CD4-positive, alpha-beta T cell treated with Interleukin-17A for 4 hours (primary cell): ENCODE measurements at regions not wholly inside any gene's neighbourhood (a gene's known extent, or its start where the extent isn't known, plus 50 kb on each side); places are given as distances from the start of the nearest gene placed in this dataset.
A peak's percentile ranks its signal among the peaks of the same experiment; 100 is the strongest.
"Not testable (repeated sequence)": the region's sequence is repeated elsewhere in the genome, so short reads cannot be mapped to it uniquely, and the experiment has no call there.

Experiments used
- DNase-seq: peaks from one replicate; pipeline ENCODE4 v3.0.0-alpha.2; 2020; ENCODE audit warnings: mixed read lengths

GRCh38 chr12:27133022-27133590 lies 50.7 kb upstream of the C12orf71 start:
- no peak for DNase-seq

DNA sequence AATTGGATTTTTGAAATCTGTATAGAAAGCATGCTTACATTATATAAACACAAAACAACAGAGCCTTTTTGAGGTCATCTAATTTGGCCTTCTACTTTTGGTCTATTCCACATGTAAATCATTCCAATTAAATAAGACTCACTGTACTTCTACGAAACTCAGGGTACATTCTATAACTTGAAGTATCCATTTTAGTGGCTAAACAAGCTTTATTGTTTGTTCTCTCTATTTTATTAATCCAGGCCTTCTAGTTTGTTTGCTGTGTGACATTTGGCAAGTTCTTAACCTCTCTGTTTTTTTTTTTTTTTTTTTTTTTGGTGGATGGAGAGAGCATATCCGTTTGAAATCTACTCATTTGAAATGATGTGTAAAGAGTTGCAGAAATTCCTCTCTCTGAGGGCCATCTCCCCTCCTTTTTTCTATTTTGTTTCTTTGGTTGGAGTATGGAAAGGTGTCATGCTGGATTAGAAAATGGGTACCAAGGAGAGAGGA lies 58.1 kb upstream of the C12orf71 start:
- no peak for DNase-seq

- peak; percentile 57 for DNase-seq
These were observed 59.8 kb upstream of the C12orf71 start for GRCh38 chr12:27142101-27142721.

DNA sequence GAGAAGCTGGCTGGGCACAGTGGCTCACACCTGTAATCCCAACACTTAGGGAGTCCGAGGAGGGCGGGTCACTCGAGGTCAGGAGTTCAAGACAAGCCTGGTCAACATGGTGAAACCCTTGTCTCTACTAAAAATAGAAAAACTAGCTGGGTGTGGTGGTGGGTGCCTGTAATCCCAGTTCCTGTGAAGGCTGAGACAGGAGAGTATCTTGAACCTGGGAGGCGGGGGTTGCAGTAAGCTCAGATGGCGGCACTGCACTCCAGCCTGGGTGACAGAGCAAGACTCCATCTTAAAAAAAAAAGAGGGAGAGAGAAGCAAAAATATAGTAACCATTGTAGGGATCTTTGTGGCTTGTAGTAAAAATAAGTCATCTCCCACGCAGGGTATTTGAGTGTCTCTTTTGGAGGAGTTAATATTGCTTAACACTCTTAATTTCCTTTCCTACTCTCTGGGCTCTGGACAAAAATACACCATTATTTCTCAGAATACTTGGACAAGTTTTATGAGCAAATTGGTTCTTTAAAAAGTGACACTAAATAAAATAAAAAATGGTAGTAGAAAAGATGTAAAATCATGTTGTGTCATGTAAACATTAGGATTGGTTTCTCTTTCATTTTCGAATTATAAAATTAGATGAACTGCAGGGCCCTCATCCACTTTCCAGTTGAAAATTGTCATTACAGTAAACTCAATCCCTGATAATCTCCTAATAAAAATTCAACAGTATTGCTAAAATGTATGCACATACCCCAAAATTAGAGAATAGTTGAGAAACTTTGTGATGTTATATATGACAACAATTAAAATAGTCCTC lies 61.1 kb upstream of the C12orf71 start:
- peak; percentile 3 for DNase-seq

DNA sequence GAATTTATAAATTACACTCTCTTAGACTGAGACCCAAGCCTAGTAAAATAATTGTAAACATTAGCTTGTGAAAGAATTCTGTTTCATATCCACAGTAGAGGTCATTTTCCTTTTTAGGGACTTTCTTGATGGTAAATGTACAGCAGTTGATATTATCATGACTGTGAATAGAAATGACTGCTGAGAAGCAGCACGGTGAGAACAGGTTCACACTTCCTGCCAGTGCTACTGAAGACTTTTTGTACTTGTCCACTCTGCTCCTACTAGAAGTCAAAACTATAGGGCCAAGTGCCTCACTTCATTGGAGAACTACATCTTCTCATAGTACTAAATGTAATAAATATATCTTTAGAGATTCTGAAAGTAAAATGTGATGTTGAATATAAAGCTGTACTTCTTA lies 63.3 kb upstream of the C12orf71 start:
- not testable (repeated sequence) for DNase-seq

GRCh38 chr12:27148373-27148772 lies 66.0 kb upstream of the C12orf71 start:
- no peak for DNase-seq

DNA sequence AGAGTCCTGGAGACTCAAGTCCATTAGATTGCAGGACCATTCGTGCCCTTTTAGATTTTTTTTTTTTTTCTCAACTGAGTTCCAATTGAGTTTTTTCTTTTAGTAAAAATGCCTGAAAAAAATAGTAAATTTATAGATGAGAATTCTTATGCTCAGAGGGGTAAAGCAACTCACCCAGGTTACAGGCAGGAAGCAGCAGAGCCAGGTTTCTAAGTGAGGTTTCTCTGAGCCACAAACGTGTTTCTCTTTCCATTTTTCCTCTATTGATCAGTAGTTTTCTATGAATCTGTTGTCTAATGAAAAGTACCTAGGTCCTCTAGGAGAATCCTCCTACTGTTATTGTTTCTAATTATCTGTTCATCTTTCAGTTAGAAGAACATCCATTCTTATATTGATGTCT lies 66.4 kb upstream of the C12orf71 start:
- DNase-seq: no peak

- DNase-seq: no peak
These were observed 69.1 kb upstream of the C12orf71 start for GRCh38 chr12:27151479-27151878.

DNA sequence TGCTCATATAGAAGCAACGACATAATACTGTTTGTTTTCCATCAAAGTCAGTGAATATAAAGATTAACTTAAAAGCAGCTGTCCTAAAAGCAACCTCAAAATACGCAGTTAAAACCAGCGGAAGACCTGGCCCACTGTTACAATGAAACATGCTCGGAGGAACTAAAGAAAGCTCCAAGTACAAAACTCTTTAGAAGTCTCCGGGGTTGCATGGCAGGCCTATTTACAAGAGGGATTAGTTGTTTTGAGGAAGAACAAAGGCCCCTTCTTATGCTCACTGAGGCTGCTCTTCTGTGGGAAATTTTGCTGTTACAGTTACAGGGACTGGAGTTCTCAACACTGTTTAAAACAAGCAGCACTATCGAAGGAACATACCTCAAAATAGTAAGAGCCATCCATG lies 75.9 kb upstream of the C12orf71 start:
- DNase-seq: no peak

DNA sequence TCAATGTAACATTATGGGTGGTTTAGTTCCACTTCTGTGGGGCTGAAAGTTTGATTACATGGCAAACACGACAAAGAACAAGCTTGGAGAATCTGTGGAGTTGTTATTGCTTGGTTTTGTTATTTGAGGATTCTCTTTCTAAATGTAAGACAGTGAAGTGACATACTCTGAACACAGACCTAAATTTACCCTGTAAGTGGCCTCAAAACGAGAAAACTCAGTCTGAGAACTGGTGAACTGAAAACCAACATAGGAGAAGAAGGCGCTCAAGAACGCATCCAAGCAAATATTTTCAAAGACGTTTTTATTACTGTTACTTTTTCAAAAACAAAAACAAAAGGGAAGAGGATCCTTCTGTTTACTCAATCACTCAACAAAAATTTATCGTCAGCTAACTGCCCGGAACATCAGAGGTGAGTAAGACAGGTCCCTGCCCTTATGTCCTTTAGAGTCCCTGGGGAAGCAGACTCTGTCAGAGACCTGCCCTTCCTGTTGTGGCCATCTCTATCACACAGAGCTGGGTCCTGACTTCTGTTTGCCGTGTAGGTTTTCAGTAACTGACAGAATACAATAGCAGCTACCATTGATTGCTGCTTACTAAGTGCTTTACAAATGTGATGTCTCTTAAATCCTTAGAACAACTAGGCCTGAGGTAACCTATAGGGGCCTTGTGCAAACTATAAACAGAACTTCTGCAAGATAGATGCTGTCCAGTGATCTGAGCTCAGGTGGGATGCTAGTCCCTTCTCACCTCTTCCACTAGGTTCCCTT lies 79.3 kb upstream of the C12orf71 start:
- no peak for DNase-seq

DNA sequence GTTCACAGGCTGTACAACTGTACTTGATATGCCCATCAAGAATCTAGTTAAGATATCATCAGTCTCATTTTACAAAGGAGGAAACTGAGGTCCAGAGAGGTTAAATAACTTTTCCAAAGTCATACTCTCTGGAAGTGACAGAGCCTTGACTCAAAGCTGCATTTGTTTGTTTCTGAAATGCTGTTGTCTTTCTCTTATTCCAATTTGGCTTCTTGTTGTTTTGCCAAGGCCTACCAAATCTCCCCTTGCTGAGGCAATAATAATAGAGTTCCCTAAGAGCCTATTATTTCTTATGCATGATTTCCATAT lies 79.8 kb upstream of the C12orf71 start:
- DNase-seq: no peak

GRCh38 chr12:27163048-27163715 lies 80.8 kb upstream of the C12orf71 start:
- no peak for DNase-seq

GRCh38 chr12:27163894-27164293 lies 80.2 kb upstream of the STK38L start:
- DNase-seq: no peak

DNA sequence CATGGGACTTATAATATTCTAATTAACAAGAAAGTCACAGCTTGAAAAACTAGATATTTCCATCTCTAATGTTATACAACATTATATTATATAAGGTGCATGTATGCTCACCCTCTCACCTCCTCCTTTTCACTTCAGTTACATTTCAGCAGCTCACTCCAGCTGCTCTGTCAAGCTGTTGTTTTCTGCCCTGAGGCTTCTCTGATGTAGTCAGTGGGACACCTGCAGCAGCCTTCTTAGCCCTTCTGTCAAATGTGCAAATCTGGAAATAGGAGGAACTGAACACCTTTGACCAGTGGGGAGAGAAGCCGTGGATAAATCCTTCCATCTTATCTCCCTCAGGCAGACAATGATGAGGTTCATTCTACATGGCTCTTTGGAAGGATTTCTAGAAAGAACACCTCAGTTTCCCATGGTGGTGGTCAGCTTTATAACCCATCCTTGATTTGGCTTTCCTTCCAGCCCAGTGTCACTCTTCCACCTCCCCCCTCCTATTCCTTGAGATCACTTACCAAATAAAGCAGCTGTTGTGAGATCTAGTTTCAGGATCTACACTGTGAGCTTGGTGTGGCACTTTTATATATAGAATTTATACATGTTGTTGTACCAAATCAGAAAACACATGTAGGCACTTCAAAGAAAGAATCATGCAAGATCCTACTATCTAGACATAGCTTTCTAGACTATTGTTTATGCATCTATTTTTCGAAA lies 79.6 kb upstream of the STK38L start:
- no peak for DNase-seq

DNA sequence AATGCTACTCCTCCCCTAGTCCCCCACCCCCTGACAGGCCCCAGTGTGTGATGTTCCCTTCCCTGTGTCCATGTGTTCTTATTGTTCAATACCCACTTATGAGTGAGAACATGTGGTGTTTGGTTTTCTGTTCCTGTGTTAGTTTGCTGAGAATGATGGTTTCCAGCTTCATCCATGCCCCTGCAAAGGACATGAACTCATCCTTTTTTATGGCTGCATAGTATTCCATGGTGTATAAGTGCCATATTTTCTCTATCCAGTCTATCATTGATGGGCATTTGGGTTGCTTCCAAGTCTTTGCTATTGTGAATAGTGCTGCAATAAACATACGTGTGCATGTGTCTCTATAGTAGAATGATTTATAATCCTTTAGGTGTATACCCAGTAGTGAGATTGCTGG lies 78.1 kb upstream of the STK38L start:
- not testable (repeated sequence) for DNase-seq

- not testable (repeated sequence) for DNase-seq
These were observed 72.6 kb upstream of the STK38L start for GRCh38 chr12:27171494-27171893.

- DNase-seq: no peak
These were observed 67.3 kb upstream of the STK38L start for GRCh38 chr12:27176765-27177164.

DNA sequence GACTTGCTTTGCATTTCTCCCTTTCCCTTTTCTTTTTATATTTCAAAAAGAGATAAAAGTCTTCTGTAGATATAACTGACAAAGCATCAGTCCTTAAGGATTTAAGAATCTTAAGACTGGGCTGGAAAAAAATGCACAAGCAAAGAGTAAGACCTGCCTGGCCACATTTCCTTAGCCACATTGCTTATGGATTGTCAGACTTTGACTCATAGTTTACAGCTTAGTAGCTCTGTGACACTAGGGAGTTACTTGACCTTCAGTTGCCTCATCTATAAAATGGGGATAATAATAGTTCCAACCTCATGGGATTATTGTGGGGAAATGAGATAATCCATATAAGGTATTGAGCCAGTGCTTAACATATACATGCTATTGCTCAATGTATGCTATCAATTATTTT lies 66.4 kb upstream of the STK38L start:
- DNase-seq: no peak

DNA sequence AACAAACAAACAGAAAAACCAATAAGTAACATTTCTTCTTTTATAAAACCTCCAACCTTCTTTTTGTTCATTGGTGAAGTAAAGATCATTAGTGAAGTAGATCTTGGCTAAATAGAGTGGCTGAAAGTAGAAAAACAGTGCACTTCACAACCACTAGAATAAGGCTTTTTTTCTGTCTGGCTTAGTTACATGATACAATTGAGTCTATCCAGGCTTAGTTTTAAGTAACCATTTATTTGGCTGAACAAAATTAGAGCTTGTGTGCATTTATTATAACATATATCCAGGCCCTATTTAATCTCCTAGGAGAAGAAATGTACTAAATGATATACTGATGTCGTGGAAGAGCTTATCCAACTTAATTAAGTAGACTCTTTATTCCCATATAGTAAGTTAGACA lies 65.8 kb upstream of the STK38L start:
- DNase-seq: no peak

- DNase-seq: no peak
These were observed 65.2 kb upstream of the STK38L start for GRCh38 chr12:27178723-27179399.

DNA sequence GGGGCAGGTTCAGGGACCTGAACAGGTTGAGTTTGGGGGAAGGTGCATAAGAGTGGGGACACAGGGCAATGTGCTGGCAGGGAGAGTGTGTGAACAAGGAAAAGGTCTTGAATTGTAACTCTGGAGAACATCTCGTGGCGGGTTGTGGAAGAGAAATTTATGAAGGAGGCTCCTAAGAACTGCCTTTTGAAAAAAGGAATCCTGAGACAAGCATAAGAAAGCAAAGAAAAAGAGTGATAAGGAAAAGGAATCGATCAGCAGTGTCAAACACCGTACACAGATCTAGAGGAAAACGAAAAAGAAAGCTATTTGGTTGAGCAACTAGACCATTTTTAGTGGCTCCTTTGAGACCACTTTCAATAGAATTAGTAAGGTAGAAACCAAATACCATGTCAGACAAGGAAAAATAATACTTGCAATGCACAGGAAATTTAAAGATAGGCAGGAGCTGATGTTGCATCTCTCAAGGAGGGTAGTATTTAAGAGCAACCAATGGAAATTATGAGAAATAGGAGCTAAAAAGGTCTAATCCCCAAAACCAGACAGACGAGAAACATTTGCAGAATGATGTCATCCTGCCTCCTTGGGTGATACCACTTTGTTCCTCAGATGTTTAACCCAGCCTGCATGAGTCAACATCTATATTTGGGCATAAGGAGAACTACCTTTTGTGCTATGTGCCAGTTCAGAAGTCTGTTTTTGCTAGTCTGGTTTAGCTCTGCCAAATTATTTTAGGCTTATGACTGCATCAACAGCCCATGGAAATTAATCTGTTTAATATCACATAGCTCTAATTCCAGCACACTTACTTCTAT lies 64.5 kb upstream of the STK38L start:
- no peak for DNase-seq
